ENCODE measurements at regions not wholly inside any gene's neighbourhood (a gene's known extent, or its start where the extent isn't known, plus 50 kb on each side); places are given as distances from the start of the nearest gene placed in this dataset.

GRCh38 chr13:81318231-81319019 lies 977.5 kb upstream of the SPRY2 start:
- no peak for TF ChIP-seq CTCF (IDR thresholded peaks at IDR 0.05)
- TF ChIP-seq POLR2A (IDR thresholded peaks at IDR 0.05): no peak
